NAMALWA (cell line): ENCODE measurements at regions not wholly inside any gene's neighbourhood (a gene's known extent, or its start where the extent isn't known, plus 50 kb on each side); places are given as distances from the start of the nearest gene placed in this dataset.

Experiments used
- DNase-seq: peaks from one replicate; pipeline ENCODE4 v3.0.0-alpha.2; 2015; ENCODE audit warnings: low spot score

GRCh38 chr10:78186572-78186971 is 152.9 kb downstream of the RPS24 start:
- DNase-seq = no peak

- no peak for DNase-seq
These were observed 153.7 kb downstream of the RPS24 start for GRCh38 chr10:78187371-78187770.

GRCh38 chr10:78188446-78188845 is 154.8 kb downstream of the RPS24 start:
- DNase-seq = no peak

GRCh38 chr10:78190051-78190825 is 156.6 kb downstream of the RPS24 start:
- no peak for DNase-seq

GRCh38 chr10:78191301-78191700 is 157.6 kb downstream of the RPS24 start:
- no peak for DNase-seq

- no peak for DNase-seq
These were observed 159.5 kb downstream of the RPS24 start for GRCh38 chr10:78193189-78193588.

GRCh38 chr10:78194050-78194449 is 160.4 kb downstream of the RPS24 start:
- no peak for DNase-seq

- no peak for DNase-seq
These were observed 161.1 kb downstream of the RPS24 start for GRCh38 chr10:78194539-78195402.

GRCh38 chr10:78196396-78196795 is 162.7 kb downstream of the RPS24 start:
- DNase-seq = no peak

GRCh38 chr10:78196964-78197363 is 163.3 kb downstream of the RPS24 start:
- DNase-seq = no peak

GRCh38 chr10:78197628-78198272 is 164.1 kb downstream of the RPS24 start:
- no peak for DNase-seq

GRCh38 chr10:78199005-78199725 is 165.5 kb downstream of the RPS24 start:
- DNase-seq = no peak

- no peak for DNase-seq
These were observed 166.1 kb downstream of the RPS24 start for GRCh38 chr10:78199759-78200158.

GRCh38 chr10:78200686-78201085 is 167.0 kb downstream of the RPS24 start:
- DNase-seq = no peak

GRCh38 chr10:78202386-78202785 is 168.7 kb downstream of the RPS24 start:
- no peak for DNase-seq

- DNase-seq = no peak
These were observed 170.5 kb downstream of the RPS24 start for GRCh38 chr10:78203915-78204818.

GRCh38 chr10:78205457-78206016 is 171.9 kb downstream of the RPS24 start:
- DNase-seq = no peak

- DNase-seq = no peak
These were observed 173.6 kb downstream of the RPS24 start for GRCh38 chr10:78207216-78207615.

GRCh38 chr10:78207776-78208175 is 174.1 kb downstream of the RPS24 start:
- no peak for DNase-seq

- DNase-seq = no peak
These were observed 176.3 kb downstream of the RPS24 start for GRCh38 chr10:78209970-78210369.

- no peak for DNase-seq
These were observed 176.9 kb downstream of the RPS24 start for GRCh38 chr10:78210548-78210947.
